GM19452 (cell line): ENCODE measurements at regions not wholly inside any gene's neighbourhood (a gene's known extent, or its start where the extent isn't known, plus 50 kb on each side); places are given as distances from the start of the nearest gene placed in this dataset.
A peak's percentile ranks its signal among the peaks of the same experiment; 100 is the strongest.
"Not testable (repeated sequence)": the region's sequence is repeated elsewhere in the genome, so short reads cannot be mapped to it uniquely, and the experiment has no call there.

Experiments
- ATAC-seq: cut with Tn5 transposase; IDR thresholded peaks from one replicate; pipeline ENCODE4 v1.9.1; 2021; ENCODE audit not compliant: unreplicated experiment

GRCh38 chr21:35540950-35541638, 492.0 kb upstream of the RUNX1 start:
- no peak for ATAC-seq

GRCh38 chr21:35538386-35538785, 489.3 kb upstream of the RUNX1 start:
- no peak for ATAC-seq

DNA sequence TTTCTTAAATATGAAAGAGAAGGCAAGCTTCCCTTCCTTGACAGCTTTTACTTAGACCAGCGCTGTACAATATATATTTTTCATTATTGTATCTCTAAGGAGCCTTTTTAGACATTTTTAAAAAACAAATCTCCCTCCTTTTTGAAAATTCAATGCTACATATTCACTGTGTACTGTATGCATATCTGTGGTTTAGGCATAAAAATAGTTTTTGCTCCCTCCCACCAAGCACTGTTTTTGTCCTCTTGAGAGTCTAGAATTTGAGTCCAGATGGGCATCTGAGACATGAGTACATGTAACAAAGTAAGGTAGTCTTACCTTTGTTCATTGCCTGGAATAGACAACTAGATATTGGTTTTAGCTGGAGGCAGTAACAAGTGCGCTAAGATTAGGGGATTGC, 488.5 kb upstream of the RUNX1 start:
- ATAC-seq = no peak

DNA sequence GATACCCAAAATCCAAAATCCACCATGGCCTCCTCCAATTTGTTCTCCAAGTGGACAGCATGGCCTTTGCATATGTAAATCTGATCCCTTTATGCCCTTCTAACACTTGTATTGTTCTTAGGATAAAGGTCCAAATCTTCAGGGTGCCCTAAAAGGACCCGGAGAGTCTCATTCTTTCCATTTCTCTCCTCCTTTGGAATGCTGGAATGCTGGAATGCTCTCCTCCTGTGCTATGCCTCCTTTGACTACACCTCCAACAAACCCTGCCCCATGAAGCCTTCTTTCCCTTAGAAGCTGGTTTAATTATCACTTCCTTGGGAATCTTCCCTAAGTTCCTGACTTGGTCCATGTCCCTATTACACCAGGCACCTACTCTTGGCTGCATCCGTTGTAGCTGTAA, 484.8 kb upstream of the RUNX1 start:
- no peak for ATAC-seq

DNA sequence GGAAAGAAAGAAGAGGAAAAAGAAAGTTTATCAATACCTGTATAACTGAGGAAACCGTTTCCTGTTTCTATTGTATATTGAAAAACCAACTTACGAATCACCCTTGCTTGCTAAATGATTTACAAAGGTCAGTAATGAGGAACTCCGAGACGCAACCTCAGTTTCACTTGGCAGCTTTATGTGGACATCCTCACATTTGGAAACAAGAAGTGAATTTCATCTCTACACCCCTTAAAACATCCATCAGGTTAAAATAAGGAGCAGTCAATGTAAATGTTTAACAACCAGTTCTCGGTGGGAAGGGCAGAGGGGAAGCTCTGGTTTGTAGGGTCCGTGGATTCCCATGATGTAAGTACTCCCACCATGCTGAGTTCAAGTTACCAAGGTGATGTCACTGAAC, 481.7 kb upstream of the RUNX1 start:
- no peak for ATAC-seq

- ATAC-seq = peak; percentile 40
Measured at GRCh38 chr21:35529171-35529863, 480.2 kb upstream of the RUNX1 start.

- ATAC-seq = peak; percentile 43
Measured at GRCh38 chr21:35528116-35529042, 479.3 kb upstream of the RUNX1 start.

DNA sequence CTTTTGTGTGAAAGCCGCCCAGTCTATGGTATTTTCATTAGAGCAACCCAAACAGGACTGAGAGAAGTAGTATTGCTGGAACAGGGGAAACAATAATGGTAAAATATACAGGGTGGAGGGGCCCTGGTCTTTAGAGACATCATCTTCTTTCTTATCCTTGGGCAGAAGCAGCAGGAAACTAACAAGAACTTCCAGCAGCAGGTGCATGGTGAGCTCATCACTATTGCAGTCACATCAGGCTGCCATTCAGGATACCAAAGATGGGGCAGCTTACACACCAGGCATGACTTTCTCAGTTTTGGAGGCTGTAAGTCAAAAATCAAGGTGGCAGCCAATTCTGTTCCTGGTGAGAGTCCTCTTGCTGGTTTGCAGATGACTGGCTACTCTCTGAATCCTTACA, 478.3 kb upstream of the RUNX1 start:
- ATAC-seq = no peak

DNA sequence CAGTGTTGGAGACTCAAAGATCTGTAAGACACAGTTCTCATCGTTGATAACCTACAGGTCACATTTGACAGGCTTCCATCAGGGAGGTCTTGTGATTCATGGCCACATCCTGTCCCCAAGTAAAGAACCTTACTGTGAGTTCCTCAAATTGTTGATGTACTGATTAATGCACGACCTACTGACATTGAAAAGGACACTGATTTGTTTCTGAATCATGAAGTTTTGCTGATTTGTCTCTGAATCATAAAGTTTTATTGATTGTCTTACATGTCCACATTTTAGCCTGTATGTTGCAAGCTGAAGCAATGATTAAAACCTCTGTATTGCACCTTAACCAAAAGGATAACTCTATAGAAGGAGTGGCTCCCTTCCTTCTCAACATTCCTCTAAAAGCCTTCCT, 476.3 kb upstream of the RUNX1 start:
- no peak for ATAC-seq

- no peak for ATAC-seq
Measured at GRCh38 chr21:35521852-35522505, 472.9 kb upstream of the RUNX1 start.

- ATAC-seq = no peak
Measured at GRCh38 chr21:35521293-35521692, 472.2 kb upstream of the RUNX1 start.

DNA sequence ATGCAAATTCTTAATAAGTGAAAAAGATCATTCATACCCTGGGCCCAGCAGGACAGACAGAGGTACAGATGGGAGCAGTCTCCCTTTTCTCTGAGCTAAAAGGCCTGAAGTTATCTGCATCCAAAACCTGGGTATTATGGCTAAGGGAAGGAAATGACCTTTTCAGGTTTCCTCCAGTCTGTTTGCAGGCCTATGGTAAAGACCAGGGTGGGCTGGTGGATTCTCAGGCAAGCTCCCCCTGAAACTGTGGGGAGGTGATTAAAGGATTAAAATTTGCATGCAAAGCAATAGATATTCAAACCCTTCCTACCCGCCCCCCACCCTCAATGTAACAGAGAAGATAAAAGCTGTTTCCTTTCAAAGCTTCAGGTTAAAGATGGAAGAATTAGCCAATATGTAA, 471.8 kb upstream of the RUNX1 start:
- ATAC-seq = no peak

- ATAC-seq = no peak
Measured at GRCh38 chr21:35520302-35520701, 471.2 kb upstream of the RUNX1 start.

DNA sequence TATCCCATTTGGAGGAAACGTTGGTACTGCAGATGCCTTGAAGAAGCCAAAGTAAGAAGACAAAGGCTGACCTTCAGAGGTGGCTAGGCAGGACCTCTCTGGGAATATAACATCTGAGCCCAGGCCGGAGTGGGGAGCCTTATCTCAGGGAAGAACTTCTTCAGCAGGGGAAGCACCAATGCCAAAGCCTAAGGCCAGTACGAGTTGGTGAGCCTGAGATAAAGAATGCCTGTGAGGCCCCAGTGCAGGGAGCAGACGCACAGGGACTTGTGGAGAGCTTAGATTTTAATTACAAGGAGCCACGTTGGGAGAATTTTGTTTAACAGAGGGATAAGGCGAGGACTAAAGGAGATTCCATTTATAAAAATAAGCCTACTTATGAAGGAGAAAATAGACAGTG, 468.8 kb upstream of the RUNX1 start:
- no peak for ATAC-seq

DNA sequence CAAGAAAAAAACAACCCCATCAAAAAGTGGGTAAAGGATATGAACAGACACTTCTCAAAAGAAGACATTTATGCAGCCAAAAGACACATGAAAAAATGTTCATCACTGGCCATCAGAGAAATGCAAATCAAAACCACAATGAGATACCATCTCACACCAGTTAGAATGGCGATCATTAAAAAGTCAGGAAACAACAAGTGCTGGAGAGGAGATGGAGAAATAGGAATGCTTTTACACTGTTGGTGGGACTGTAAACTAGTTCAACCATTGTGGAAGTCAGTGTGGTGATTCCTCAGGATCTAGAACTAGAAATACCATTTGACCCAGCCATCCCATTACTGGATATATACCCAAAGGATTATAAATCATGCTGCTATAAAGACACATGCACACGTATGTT, 467.2 kb upstream of the RUNX1 start:
- not testable (repeated sequence) for ATAC-seq

GRCh38 chr21:35512346-35512745, 463.2 kb upstream of the RUNX1 start:
- ATAC-seq = no peak

- ATAC-seq = no peak
Measured at GRCh38 chr21:35511696-35512162, 462.6 kb upstream of the RUNX1 start.

DNA sequence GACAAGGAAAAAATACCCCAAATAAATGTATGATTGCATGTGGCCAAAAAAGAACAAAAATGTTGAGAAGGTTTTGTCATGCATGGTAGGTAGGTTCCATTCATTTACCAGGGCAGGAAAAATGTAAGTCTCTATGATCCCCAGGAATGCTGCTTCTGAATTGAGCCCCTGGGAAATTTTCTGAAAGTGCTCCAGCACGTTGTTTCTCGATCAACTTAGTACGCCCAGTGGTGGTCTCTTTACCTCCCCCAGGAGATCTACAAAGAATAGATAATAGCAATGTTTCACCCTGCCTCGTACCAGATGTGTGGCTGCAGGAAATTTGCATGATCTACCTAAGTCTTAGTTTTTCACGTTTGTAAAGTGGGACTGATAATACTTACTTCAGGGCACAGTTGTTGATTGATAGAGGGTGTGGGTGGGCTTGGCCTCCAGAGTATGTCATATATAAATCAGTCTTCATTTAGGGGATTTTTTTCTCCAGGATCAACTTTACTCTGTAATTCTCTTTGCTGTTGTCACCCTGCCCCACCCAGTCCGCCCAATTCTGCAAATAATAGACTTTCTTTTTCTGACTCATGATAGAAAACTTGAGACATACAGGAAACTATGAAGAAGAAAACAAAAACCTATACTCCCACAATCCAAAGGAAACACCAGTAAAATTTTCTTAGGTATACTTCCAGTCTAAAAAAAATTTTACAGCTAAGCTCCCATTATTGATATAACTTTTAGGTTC, 462.0 kb upstream of the RUNX1 start:
- ATAC-seq = no peak

DNA sequence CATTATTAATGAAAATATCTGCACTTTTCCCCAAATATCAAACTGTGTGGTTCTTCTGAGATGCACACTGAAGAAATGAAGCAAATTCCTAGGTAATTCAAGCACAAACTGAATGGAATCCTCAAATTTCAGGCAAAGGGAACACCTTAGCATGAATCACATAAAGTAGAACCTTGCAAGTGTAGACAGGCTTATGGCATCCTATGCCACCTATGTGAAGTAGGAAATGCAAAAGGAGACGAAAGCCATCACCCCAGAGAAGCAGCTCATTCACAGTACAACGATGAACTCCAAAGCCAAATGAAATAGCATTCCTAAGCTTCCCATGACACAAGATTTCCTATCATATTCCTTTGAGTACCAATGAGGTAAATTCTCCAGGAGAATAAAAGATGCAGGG, 461.2 kb upstream of the RUNX1 start:
- ATAC-seq = no peak

- no peak for ATAC-seq
Measured at GRCh38 chr21:35509001-35509704, 460.1 kb upstream of the RUNX1 start.
